Nephron (organoid): ENCODE measurements at regions not wholly inside any gene's neighbourhood (a gene's known extent, or its start where the extent isn't known, plus 50 kb on each side); places are given as distances from the start of the nearest gene placed in this dataset.
"Not testable (repeated sequence)": the region's sequence is repeated elsewhere in the genome, so short reads cannot be mapped to it uniquely, and the experiment has no call there.

Experiments
- H3K27ac Mint-ChIP-seq, 3 experiments: 2 replicates each; pipeline ENCODE4 v1.8.0; 2020; ENCODE audit warnings: mixed read lengths in 3 of 3, mild to moderate bottlenecking in 2 of 3, moderate library complexity in 1 of 3
- H3K27me3 Mint-ChIP-seq: 2 replicates; pipeline ENCODE4 v1.8.0; 2021; ENCODE audit warnings: low read depth, mild to moderate bottlenecking, moderate library complexity, mixed read lengths
- H3K36me3 Mint-ChIP-seq: 2 replicates; pipeline ENCODE4 v1.8.0; 2020; ENCODE audit warnings: low read depth, mixed read lengths
- H3K4me1 Mint-ChIP-seq: 2 replicates; pipeline ENCODE4 v1.8.0; 2020; ENCODE audit warnings: mixed read lengths
- H3K4me3 Mint-ChIP-seq, 3 experiments: 2 replicates each; pipeline ENCODE4 v1.8.0; 2020; ENCODE audit warnings: mild to moderate bottlenecking in 3 of 3, mixed read lengths in 3 of 3, moderate library complexity in 2 of 3
- H3K9me3 Mint-ChIP-seq: 2 replicates; pipeline ENCODE4 v1.8.0; 2020; ENCODE audit warnings: mixed read lengths
- TF ChIP-seq, protein P1 (sequence below), 3 experiments: fragments of 200-600 bp; sonication (generic); IDR thresholded peaks; one replicate each; pipeline ENCODE4 v1.5.0; 2021; ENCODE audit warnings: antibody characterized with exemption in 3 of 3; ENCODE audit not compliant: unreplicated experiment in 3 of 3

DNA sequence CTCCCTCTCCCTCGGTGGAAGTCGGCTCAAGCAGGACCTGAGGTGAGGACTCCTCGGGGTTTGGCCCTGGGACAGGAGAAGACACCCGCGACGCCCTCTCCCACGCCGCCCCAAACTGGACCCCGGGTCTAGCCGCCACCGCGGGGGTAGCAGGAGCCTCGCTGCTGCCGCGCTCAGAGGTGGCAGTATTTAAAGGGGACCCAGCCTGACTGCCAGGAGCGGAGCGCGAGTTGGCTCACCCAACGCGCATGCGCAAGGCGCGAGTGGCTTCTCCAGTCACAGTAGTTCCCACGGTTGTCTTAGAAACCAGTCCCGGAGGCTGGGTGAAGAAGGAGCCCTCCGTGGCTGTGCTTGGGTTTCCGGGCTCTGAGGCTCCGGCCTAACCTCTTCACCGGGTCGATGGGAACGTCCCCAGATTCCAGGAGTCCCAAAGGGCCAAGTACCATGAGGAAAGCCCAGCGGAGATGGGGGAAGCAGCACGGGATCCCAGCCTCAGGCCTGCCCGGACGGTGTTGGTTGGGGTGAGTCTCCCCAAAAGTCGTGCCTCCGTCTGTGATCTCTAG, 477.8 kb downstream of the SPATA31A7 start:
- Mint-ChIP-seq H3K4me1 (no peaks in the 10 kb centered on the region), H3K27ac (no peak overlapping the region), H3K9me3 (peaks cover 43% of the 10 kb centered on the region), H3K36me3 (peaks cover 8% of the 10 kb centered on the region), H3K27me3 (peaks cover 3% of the 10 kb centered on the region), H3K4me3 (no peak overlapping the region)
- TF ChIP-seq, protein P1, sequence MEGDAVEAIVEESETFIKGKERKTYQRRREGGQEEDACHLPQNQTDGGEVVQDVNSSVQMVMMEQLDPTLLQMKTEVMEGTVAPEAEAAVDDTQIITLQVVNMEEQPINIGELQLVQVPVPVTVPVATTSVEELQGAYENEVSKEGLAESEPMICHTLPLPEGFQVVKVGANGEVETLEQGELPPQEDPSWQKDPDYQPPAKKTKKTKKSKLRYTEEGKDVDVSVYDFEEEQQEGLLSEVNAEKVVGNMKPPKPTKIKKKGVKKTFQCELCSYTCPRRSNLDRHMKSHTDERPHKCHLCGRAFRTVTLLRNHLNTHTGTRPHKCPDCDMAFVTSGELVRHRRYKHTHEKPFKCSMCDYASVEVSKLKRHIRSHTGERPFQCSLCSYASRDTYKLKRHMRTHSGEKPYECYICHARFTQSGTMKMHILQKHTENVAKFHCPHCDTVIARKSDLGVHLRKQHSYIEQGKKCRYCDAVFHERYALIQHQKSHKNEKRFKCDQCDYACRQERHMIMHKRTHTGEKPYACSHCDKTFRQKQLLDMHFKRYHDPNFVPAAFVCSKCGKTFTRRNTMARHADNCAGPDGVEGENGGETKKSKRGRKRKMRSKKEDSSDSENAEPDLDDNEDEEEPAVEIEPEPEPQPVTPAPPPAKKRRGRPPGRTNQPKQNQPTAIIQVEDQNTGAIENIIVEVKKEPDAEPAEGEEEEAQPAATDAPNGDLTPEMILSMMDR (IDR thresholded peaks at IDR 0.05; ENCODE audit: unreplicated experiment in 3 of 3), result no peak

DNA sequence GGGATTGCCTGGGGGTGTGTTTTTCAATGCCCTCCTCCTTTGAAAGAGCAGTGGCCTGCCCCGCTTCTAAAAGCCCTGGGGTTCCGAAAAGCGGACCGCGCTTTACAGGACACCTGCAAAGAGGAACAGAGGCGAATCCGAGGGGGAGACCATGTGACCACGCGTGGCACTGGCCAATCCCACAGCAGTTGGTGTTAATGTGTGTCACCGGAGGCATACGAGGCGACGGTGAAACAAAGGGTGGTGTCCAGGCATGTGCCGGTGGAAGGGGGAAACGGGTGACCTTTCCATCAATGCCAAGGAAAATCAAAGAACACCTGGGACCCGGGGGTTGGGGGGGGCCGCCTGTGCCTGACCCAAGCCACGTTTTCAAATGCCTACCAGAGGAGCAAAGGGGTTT, 478.4 kb downstream of the SPATA31A7 start:
- not testable (repeated sequence) for H3K4me3 Mint-ChIP-seq, H3K27me3 Mint-ChIP-seq, H3K27ac Mint-ChIP-seq, H3K36me3 Mint-ChIP-seq, H3K4me1 Mint-ChIP-seq
- H3K9me3 Mint-ChIP-seq, result peaks cover 47% of the 10 kb centered on the region

DNA sequence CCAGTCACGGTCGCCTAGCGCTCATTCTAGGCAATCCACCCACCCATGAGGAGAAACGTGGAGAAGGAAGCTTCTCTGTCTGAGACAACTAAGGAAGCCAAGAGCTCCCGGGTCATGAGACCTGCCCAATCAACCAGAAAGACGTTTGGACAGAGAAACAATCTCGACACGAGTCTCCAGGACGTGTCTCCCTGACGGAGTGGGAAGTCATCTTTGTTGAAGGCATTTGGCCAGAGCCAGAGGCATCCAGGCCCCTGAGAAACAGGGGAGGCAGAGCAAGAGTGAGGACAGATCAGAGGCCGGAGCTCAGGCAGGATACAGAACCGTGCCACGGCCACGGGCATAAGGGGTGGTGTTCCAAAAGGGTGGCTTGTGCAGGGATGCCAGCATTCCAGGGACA, 479.0 kb downstream of the SPATA31A7 start:
- H3K4me1 Mint-ChIP-seq, result no peaks in the 10 kb centered on the region
- no peak overlapping the region for H3K27ac Mint-ChIP-seq
- TF ChIP-seq, protein P1 (IDR thresholded peaks at IDR 0.05; ENCODE audit: unreplicated experiment in 3 of 3), result no peak
- H3K27me3 Mint-ChIP-seq, result peaks cover 3% of the 10 kb centered on the region
- peaks cover 8% of the 10 kb centered on the region for H3K36me3 Mint-ChIP-seq
- peaks cover 52% of the 10 kb centered on the region for H3K9me3 Mint-ChIP-seq
- H3K4me3 Mint-ChIP-seq, result no peak overlapping the region

DNA sequence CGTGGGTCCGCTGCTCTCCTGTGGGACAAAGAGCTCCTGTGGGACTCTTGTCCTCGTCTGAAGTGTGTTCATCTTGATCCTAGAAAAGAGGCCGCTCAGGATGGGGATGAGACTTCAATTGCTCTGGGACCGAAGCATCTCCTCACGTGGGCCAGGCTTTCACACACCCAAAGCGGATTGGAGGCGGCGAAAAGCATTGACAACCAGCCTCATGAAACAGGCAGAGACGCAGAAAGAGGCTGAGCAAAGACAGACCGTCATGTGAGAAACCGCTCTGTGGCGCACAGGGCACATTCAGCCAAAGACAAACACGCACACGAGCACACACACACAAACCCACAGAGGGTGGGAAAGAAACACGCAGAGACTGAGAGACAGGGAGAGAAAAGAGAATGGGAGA, 479.5 kb downstream of the SPATA31A7 start:
- Mint-ChIP-seq H3K27me3 (peaks cover 3% of the 10 kb centered on the region), H3K4me1 (no peaks in the 10 kb centered on the region), H3K27ac (no peak overlapping the region), H3K9me3 (peaks cover 52% of the 10 kb centered on the region), H3K4me3 (no peak overlapping the region), H3K36me3 (peaks cover 8% of the 10 kb centered on the region)
- TF ChIP-seq, protein P1 (IDR thresholded peaks at IDR 0.05; ENCODE audit: unreplicated experiment in 3 of 3), result no peak

DNA sequence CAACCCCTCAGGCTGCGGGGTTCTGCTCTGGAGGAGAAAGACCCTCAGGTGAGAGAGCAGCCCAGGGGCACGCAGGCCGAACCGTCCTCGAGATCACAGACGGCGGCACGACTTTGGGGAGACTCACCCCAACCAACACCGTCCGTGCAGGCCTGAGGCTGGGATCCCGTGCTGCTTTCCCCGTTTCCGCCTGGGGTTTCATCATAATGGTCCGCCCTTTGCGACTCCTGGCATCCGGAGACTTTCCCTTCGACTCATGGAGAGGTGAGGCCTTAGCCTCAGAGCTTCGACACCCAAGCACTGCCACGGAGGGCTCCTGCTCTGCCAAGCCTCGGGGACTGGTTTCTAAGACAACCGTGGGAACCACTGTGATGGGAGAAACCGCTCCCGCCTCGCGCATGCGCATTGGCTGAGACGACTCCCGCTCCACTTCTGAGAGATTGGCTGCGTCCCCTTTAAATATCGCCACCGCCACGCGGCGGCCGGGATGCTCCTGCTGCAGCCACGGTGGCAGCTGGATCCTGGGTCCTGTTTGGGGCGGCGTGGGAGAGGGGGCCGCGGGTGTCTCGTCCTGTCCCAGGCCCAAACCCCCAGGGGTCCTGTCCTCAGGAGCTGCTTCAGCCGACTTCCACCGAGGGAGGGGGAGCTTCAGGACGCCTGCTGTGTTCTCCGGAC, 480.1 kb downstream of the SPATA31A7 start:
- not testable (repeated sequence) for H3K27me3 Mint-ChIP-seq, H3K4me3 Mint-ChIP-seq, H3K4me1 Mint-ChIP-seq, H3K36me3 Mint-ChIP-seq, H3K27ac Mint-ChIP-seq
- H3K9me3 Mint-ChIP-seq, result peaks cover 53% of the 10 kb centered on the region

DNA sequence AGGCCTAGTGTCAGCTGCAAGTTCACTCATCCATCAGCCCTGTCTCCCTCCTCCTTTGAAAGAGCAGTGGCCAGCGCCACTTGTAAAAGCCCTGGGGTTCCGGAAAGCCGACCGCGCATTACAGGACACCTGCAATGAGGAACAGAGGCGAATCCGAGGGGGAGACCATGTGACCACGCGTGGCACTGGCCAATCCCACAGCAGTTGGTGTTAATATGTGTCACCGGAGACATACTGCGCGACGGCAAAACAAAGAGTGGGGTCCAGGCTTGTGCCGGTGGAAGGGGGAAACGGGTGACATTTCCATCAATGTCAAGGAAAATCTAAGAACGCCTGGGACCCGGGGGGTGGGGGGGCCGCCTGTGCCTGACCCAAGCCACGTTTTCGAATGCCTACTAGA, 480.8 kb downstream of the SPATA31A7 start:
- TF ChIP-seq, protein P1 (IDR thresholded peaks at IDR 0.05; ENCODE audit: unreplicated experiment in 3 of 3), result no peak
- Mint-ChIP-seq H3K27me3 (peaks cover 3% of the 10 kb centered on the region), H3K9me3 (peaks cover 55% of the 10 kb centered on the region), H3K27ac (no peak overlapping the region), H3K36me3 (peaks cover 8% of the 10 kb centered on the region), H3K4me3 (no peak overlapping the region), H3K4me1 (no peaks in the 10 kb centered on the region)
